Effector memory CD4-positive, alpha-beta T cell (primary cell): ENCODE measurements at regions not wholly inside any gene's neighbourhood (a gene's known extent, or its start where the extent isn't known, plus 50 kb on each side); places are given as distances from the start of the nearest gene placed in this dataset.
A peak's percentile ranks its signal among the peaks of the same experiment; 100 is the strongest.

Experiments
- DNase-seq, 3 donors: peaks; one replicate each; pipeline ENCODE4 v3.0.0-alpha.2; 2020
- H3K27ac ChIP-seq: 2 replicates; pipeline ENCODE4 v1.7.0; 2013; ENCODE audit warnings: mild to moderate bottlenecking, low read length, moderate library complexity; ENCODE audit not compliant: insufficient read depth, poor library complexity, severe bottlenecking
- H3K27me3 ChIP-seq: replicated peaks from 2 replicates; pipeline ENCODE4 v1.7.0; 2013; ENCODE audit warnings: mild to moderate bottlenecking, low read length; ENCODE audit not compliant: insufficient read depth, control insufficient read depth, poor library complexity, severe bottlenecking
- H3K36me3 ChIP-seq: 2 replicates; pipeline ENCODE4 v1.7.0; 2013; ENCODE audit warnings: mild to moderate bottlenecking, low read length, moderate library complexity; ENCODE audit not compliant: control insufficient read depth, insufficient read depth
- H3K4me1 ChIP-seq: 2 replicates; pipeline ENCODE4 v1.7.0; 2013; ENCODE audit warnings: low read length, mild to moderate bottlenecking; ENCODE audit not compliant: control insufficient read depth, insufficient read depth, poor library complexity, severe bottlenecking
- H3K4me3 ChIP-seq: 2 replicates; pipeline ENCODE4 v1.7.0; 2013; ENCODE audit warnings: low read length, low read depth, mild to moderate bottlenecking; ENCODE audit not compliant: insufficient read depth, poor library complexity, severe bottlenecking
- H3K9me3 ChIP-seq: 2 replicates; pipeline ENCODE4 v1.7.0; 2013; ENCODE audit warnings: mild to moderate bottlenecking, low read length, moderate library complexity; ENCODE audit not compliant: control insufficient read depth

DNA sequence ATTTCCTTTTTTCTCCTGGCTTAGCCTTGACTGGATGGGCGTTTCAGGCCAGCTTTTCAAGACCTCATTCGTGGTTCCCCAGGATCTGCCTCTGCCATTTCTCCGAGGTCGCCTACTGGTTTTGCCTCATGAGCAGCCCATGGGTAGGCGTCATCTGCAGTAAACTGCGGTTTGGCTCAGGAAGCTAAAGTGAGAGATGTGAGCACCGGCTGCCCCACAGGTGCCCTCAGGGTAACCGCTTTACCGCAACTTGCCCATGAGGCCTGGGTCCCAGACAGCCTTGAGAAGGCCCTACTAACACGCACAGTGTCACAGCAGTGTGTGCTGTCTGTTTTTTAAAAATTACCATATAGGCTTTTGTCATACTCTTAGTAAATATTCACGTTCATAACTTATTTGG is 53.4 kb upstream of the TBXT start:
- Histone ChIP-seq H3K9me3 (no peaks in the 10 kb centered on the region), H3K4me1 (no peaks in the 10 kb centered on the region), H3K27ac (no peak overlapping the region), H3K36me3 (no peaks in the 10 kb centered on the region), H3K27me3 (no peaks in the 10 kb centered on the region), H3K4me3 (no peak overlapping the region)
- DNase-seq = peak in 2 of 3 donors; percentile 5 to 8
